MM.1S (cell line): ENCODE measurements at regions not wholly inside any gene's neighbourhood (a gene's known extent, or its start where the extent isn't known, plus 50 kb on each side); places are given as distances from the start of the nearest gene placed in this dataset.

Experiments
- DNase-seq: peaks from one replicate; pipeline ENCODE4 v3.0.0-alpha.2; 2015
- H2AFZ ChIP-seq: fragments of 300-600 bp; sonication (generic); 2 replicates; pipeline ENCODE4 v1.6.0; 2016; ENCODE audit warnings: antibody characterized with exemption, low read length
- H3F3A ChIP-seq: fragments of 300-600 bp; sonication (generic); 2 replicates; pipeline ENCODE4 v1.6.1; 2016; ENCODE audit warnings: mild to moderate bottlenecking, antibody characterized with exemption, low read length, moderate library complexity, mixed read lengths; ENCODE audit not compliant: insufficient read depth
- H3K27ac ChIP-seq: fragments of 300-600 bp; sonication (generic); 2 replicates; pipeline ENCODE4 v1.5.1; 2016; ENCODE audit warnings: mild to moderate bottlenecking, low read length
- H3K27me3 ChIP-seq: fragments of 300-600 bp; sonication (generic); replicated peaks from 2 replicates; pipeline ENCODE4 v1.6.0; 2016; ENCODE audit warnings: low read length; ENCODE audit not compliant: insufficient read depth
- H3K36me3 ChIP-seq: fragments of 300-600 bp; sonication (generic); replicated peaks from 2 replicates; pipeline ENCODE4 v1.6.1; 2016; ENCODE audit warnings: mild to moderate bottlenecking, low read length, mixed read lengths; ENCODE audit not compliant: insufficient read depth
- H3K4me1 ChIP-seq: fragments of 300-600 bp; sonication (generic); 2 replicates; pipeline ENCODE4 v1.6.1; 2016; ENCODE audit warnings: low read length, mixed read lengths
- H3K4me2 ChIP-seq: fragments of 300-600 bp; sonication (generic); 2 replicates; pipeline ENCODE4 v1.6.0; 2016; ENCODE audit warnings: low read depth, low read length
- H3K4me3 ChIP-seq: fragments of 300-600 bp; sonication (generic); 2 replicates; pipeline ENCODE4 v1.5.1; 2016; ENCODE audit warnings: low read length, mixed read lengths
- H3K79me2 ChIP-seq: fragments of 300-600 bp; sonication (generic); 2 replicates; pipeline ENCODE4 v1.6.1; 2016; ENCODE audit warnings: mixed run types, low read length, mixed read lengths
- H3K9ac ChIP-seq: fragments of 300-600 bp; sonication (generic); 2 replicates; pipeline ENCODE4 v1.6.1; 2016; ENCODE audit warnings: low read length, mixed read lengths
- H3K9me2 ChIP-seq: fragments of 300-600 bp; sonication (generic); replicated peaks from 2 replicates; pipeline ENCODE4 v1.6.1; 2016; ENCODE audit warnings: mild to moderate bottlenecking, low read length, mixed read lengths; ENCODE audit not compliant: insufficient read depth
- H3K9me3 ChIP-seq: fragments of 300-600 bp; sonication (generic); replicated peaks from 2 replicates; pipeline ENCODE4 v1.6.1; 2016; ENCODE audit warnings: mild to moderate bottlenecking, low read length, mixed read lengths; ENCODE audit not compliant: insufficient read depth
- H4K20me1 ChIP-seq: fragments of 300-600 bp; sonication (generic); 2 replicates; pipeline ENCODE4 v1.6.1; 2016; ENCODE audit warnings: mild to moderate bottlenecking, low read length, moderate library complexity, mixed read lengths; ENCODE audit not compliant: insufficient read depth
- EZH2 ChIP-seq: fragments of 300-600 bp; sonication (generic); optimal IDR thresholded peaks from 2 replicates; pipeline ENCODE3; 2017; ENCODE audit warnings: low read depth, mild to moderate bottlenecking, antibody characterized with exemption, low read length, mixed read lengths
- EZH2phosphoT487 ChIP-seq: fragments of 300-600 bp; sonication (generic); IDR thresholded peaks from 2 replicates; pipeline ENCODE4 v1.6.1; 2018; ENCODE audit warnings: antibody characterized with exemption, low read length
- TF ChIP-seq, protein P1 (sequence below): fragments of 300-600 bp; sonication (generic); IDR thresholded peaks from 2 replicates; pipeline ENCODE4 v1.5.1; 2016; ENCODE audit warnings: antibody characterized with exemption, low read length, mixed read lengths

DNA sequence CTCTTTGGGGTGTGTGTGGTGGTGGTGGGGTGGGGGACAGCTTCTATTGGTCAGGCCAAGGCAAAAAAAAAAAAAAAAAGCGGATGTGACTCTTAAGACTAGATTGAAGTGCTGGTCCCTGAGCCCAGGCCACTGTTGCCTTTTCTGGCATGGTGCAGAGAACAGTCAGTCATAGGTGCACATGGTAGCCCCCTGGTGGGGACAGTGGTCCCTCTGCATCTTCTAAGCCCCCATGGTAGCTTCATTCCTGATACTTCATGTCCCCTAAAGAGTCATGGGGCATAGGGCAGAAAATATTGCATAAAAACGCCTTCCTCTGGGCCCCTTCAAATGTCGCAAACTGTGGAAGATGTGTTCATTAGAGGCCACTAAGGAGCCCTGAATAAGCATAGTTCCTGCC, 371.8 kb downstream of the NPHP4 start:
- no peak overlapping the region for H3K9ac ChIP-seq
- H3K27me3 ChIP-seq = peaks cover 81% of the 10 kb centered on the region
- no peaks in the 10 kb centered on the region for H3K4me1 ChIP-seq
- H3F3A ChIP-seq = no peaks in the 10 kb centered on the region
- H3K36me3 ChIP-seq = no peaks in the 10 kb centered on the region
- no peaks in the 10 kb centered on the region for H3K79me2 ChIP-seq
- no peaks in the 10 kb centered on the region for H3K9me3 ChIP-seq
- no peaks in the 10 kb centered on the region for H4K20me1 ChIP-seq
- TF ChIP-seq EZH2phosphoT487 = no peak
- no peak for TF ChIP-seq EZH2
- TF ChIP-seq, protein P1, sequence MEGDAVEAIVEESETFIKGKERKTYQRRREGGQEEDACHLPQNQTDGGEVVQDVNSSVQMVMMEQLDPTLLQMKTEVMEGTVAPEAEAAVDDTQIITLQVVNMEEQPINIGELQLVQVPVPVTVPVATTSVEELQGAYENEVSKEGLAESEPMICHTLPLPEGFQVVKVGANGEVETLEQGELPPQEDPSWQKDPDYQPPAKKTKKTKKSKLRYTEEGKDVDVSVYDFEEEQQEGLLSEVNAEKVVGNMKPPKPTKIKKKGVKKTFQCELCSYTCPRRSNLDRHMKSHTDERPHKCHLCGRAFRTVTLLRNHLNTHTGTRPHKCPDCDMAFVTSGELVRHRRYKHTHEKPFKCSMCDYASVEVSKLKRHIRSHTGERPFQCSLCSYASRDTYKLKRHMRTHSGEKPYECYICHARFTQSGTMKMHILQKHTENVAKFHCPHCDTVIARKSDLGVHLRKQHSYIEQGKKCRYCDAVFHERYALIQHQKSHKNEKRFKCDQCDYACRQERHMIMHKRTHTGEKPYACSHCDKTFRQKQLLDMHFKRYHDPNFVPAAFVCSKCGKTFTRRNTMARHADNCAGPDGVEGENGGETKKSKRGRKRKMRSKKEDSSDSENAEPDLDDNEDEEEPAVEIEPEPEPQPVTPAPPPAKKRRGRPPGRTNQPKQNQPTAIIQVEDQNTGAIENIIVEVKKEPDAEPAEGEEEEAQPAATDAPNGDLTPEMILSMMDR = no peak
- H3K9me2 ChIP-seq = no peaks in the 10 kb centered on the region
- H2AFZ ChIP-seq = no peak overlapping the region
- H3K27ac ChIP-seq = no peak overlapping the region
- H3K4me3 ChIP-seq = no peak overlapping the region
- DNase-seq = no peak
- H3K4me2 ChIP-seq = no peak overlapping the region

- H3K4me3 ChIP-seq = no peak overlapping the region
- H4K20me1 ChIP-seq = no peaks in the 10 kb centered on the region
- H3F3A ChIP-seq = no peaks in the 10 kb centered on the region
- H3K27ac ChIP-seq = no peak overlapping the region
- DNase-seq = no peak
- no peaks in the 10 kb centered on the region for H3K36me3 ChIP-seq
- H3K9me2 ChIP-seq = no peaks in the 10 kb centered on the region
- TF ChIP-seq, protein P1 = no peak
- no peak for TF ChIP-seq EZH2
- TF ChIP-seq EZH2phosphoT487 = no peak
- no peak overlapping the region for H3K4me2 ChIP-seq
- H2AFZ ChIP-seq = no peak overlapping the region
- no peak overlapping the region for H3K9ac ChIP-seq
- no peaks in the 10 kb centered on the region for H3K79me2 ChIP-seq
- no peaks in the 10 kb centered on the region for H3K4me1 ChIP-seq
- H3K9me3 ChIP-seq = no peaks in the 10 kb centered on the region
- peaks cover 85% of the 10 kb centered on the region for H3K27me3 ChIP-seq
Measured at GRCh38 chr1:5619469-5619868, 372.8 kb downstream of the NPHP4 start.

DNA sequence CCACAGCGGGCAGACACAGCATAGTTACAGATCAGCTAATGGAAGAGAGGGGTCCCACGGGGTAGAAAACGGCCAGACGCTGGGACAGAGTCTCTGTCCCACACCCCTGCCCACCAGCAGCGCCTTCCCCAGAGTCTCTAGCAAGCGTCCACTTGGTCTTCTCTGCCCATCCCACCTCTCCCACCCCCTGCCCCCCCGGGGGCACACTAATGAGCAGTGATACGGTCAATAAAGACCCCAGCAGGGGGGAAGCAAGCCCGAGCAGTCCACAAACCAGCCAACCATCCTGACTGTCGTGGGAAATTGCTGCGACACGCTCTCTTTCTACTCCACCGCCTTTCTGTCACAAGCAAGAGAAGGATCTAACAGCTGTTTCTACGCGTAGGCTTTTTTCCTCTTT, 374.7 kb downstream of the NPHP4 start:
- H3K27ac ChIP-seq = no peak overlapping the region
- H3K27me3 ChIP-seq = peaks cover 84% of the 10 kb centered on the region
- no peaks in the 10 kb centered on the region for H3K79me2 ChIP-seq
- TF ChIP-seq, protein P1 = no peak
- TF ChIP-seq EZH2phosphoT487 = no peak
- TF ChIP-seq EZH2 = no peak
- no peaks in the 10 kb centered on the region for H3K9me3 ChIP-seq
- H3K9ac ChIP-seq = no peak overlapping the region
- H3K9me2 ChIP-seq = no peaks in the 10 kb centered on the region
- no peak overlapping the region for H3K4me3 ChIP-seq
- no peaks in the 10 kb centered on the region for H3K36me3 ChIP-seq
- H2AFZ ChIP-seq = no peak overlapping the region
- no peak for DNase-seq
- H3K4me1 ChIP-seq = no peaks in the 10 kb centered on the region
- H3K4me2 ChIP-seq = no peak overlapping the region
- H3F3A ChIP-seq = no peaks in the 10 kb centered on the region
- no peaks in the 10 kb centered on the region for H4K20me1 ChIP-seq

DNA sequence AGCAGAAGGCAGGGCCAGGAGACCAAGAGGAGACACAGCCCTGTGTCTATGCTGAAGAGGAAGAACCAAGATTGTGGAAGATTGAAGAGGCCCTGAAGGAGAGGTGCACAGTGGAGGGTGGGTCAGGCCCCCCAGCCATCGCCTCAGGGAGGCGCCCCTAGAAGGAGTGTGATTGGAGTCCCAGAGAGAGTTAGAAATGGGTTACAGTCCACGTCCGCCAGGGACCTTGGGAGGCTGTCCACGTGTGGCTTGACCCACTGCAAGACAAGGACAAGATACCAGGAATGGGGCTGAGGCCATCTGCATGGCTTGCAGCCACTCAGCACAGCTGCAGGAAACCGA, 375.1 kb downstream of the NPHP4 start:
- Histone ChIP-seq H3F3A (no peaks in the 10 kb centered on the region), H3K9ac (no peak overlapping the region), H3K4me2 (no peak overlapping the region), H3K4me1 (no peaks in the 10 kb centered on the region), H3K27ac (no peak overlapping the region), H3K9me2 (no peaks in the 10 kb centered on the region), H4K20me1 (no peaks in the 10 kb centered on the region), H3K36me3 (no peaks in the 10 kb centered on the region), H3K27me3 (peaks cover 84% of the 10 kb centered on the region), H3K79me2 (no peaks in the 10 kb centered on the region), H2AFZ (no peak overlapping the region), H3K9me3 (no peaks in the 10 kb centered on the region), H3K4me3 (no peak overlapping the region)
- TF ChIP-seq EZH2 (no peak), EZH2phosphoT487 (no peak)
- TF ChIP-seq, protein P1 = no peak
- DNase-seq = no peak
